ENCODE measurements at regions not wholly inside any gene's neighbourhood (a gene's known extent, or its start where the extent isn't known, plus 50 kb on each side); places are given as distances from the start of the nearest gene placed in this dataset.
A peak's percentile ranks its signal among the peaks of the same experiment; 100 is the strongest.

- no peak overlapping the region for H2AK5ac ChIP-seq (ENCODE audit: low read depth, low read length)
- no peak overlapping the region for H3K4me3 ChIP-seq (ENCODE audit: low read length in 2 of 2)
- no peak overlapping the region for H2AFZ ChIP-seq (ENCODE audit: low read length)
- H3K27me3 ChIP-seq (ENCODE audit: control insufficient read depth in 3 of 3, insufficient read depth in 3 of 3, low read depth in 1 of 3, low read length in 3 of 3): no peaks in the 10 kb centered on the region
- no peak overlapping the region for H4K91ac ChIP-seq (ENCODE audit: low read depth, low read length, poor library complexity)
- H3K18ac ChIP-seq (ENCODE audit: low read length): peak overlapping the region; percentile 15
- no peak for DNase-seq (ENCODE audit: low spot score)
- H3K36me3 ChIP-seq (replicated peaks in 1 of 2; ENCODE audit: control insufficient read depth in 2 of 2, insufficient read depth in 2 of 2, low read length in 2 of 2): no peaks in the 10 kb centered on the region
- no peak overlapping the region for H2BK5ac ChIP-seq (ENCODE audit: low read length)
- no peak overlapping the region for H2BK15ac ChIP-seq (ENCODE audit: low read length)
- peaks cover 0 to 2% of the 10 kb centered on the region in 2 donors for H3K4me1 ChIP-seq (ENCODE audit: control insufficient read depth in 2 of 2, insufficient read depth in 1 of 2, low read depth in 1 of 2, low read length in 2 of 2)
- H3K79me1 ChIP-seq (ENCODE audit: low read depth, low read length): no peaks in the 10 kb centered on the region
- no CpG with 5 or more reads among the region's 4 CpGs for WGBS, 2 donors (ENCODE audit: extremely low coverage in 2 of 2, insufficient read length in 2 of 2, insufficient replicate concordance in 1 of 2)
- H2BK120ac ChIP-seq (ENCODE audit: low read depth, low read length): no peak overlapping the region
- H3K27ac ChIP-seq (replicated peaks; ENCODE audit: low read length): no peak overlapping the region
- H2BK12ac ChIP-seq (ENCODE audit: low read length): no peak overlapping the region
- no peak overlapping the region for H3K4ac ChIP-seq (ENCODE audit: low read length)
- H3K9me3 ChIP-seq (replicated peaks in 1 of 2; ENCODE audit: control insufficient read depth in 2 of 2, insufficient read depth in 1 of 2, low read depth in 1 of 2, low read length in 2 of 2): peaks cover 0 to 7% of the 10 kb centered on the region in 2 donors
- no peak overlapping the region for H3K23ac ChIP-seq (ENCODE audit: low read depth, low read length, poor library complexity)
- H4K8ac ChIP-seq (ENCODE audit: low read depth, low read length): no peak overlapping the region
- H3K4me2 ChIP-seq (ENCODE audit: insufficient read depth, low read length, poor library complexity, severe bottlenecking): no peak overlapping the region
- no peak overlapping the region for H3K9ac ChIP-seq (ENCODE audit: low read depth, low read length, poor library complexity)
- H3K14ac ChIP-seq (ENCODE audit: low read length): peak overlapping the region; percentile 76
Observed at GRCh38 chr9:25427898-25428297, 250.3 kb downstream of the TUSC1 start.

- Histone ChIP-seq H3K27me3 (ENCODE audit: control insufficient read depth in 3 of 3, insufficient read depth in 3 of 3, low read depth in 1 of 3, low read length in 3 of 3) (no peaks in the 10 kb centered on the region), H3K14ac (ENCODE audit: low read length) (peak overlapping the region; percentile 76), H3K9ac (ENCODE audit: low read depth, low read length, poor library complexity) (no peak overlapping the region), H3K9me3 (replicated peaks in 1 of 2; ENCODE audit: control insufficient read depth in 2 of 2, insufficient read depth in 1 of 2, low read depth in 1 of 2, low read length in 2 of 2) (peaks cover 0 to 4% of the 10 kb centered on the region in 2 donors), H3K27ac (replicated peaks; ENCODE audit: low read length) (no peak overlapping the region), H3K4me3 (ENCODE audit: low read length in 2 of 2) (no peak overlapping the region), H3K18ac (ENCODE audit: low read length) (no peak overlapping the region), H2BK120ac (ENCODE audit: low read depth, low read length) (no peak overlapping the region), H3K23ac (ENCODE audit: low read depth, low read length, poor library complexity) (no peak overlapping the region), H4K8ac (ENCODE audit: low read depth, low read length) (no peak overlapping the region), H3K36me3 (replicated peaks in 1 of 2; ENCODE audit: control insufficient read depth in 2 of 2, insufficient read depth in 2 of 2, low read length in 2 of 2) (no peaks in the 10 kb centered on the region), H2AK5ac (ENCODE audit: low read depth, low read length) (no peak overlapping the region), H4K91ac (ENCODE audit: low read depth, low read length, poor library complexity) (no peak overlapping the region), H2BK12ac (ENCODE audit: low read length) (no peak overlapping the region), H2BK5ac (ENCODE audit: low read length) (no peak overlapping the region), H3K79me1 (ENCODE audit: low read depth, low read length) (no peaks in the 10 kb centered on the region), H2BK15ac (ENCODE audit: low read length) (no peak overlapping the region), H3K4me2 (ENCODE audit: insufficient read depth, low read length, poor library complexity, severe bottlenecking) (no peak overlapping the region), H3K4me1 (ENCODE audit: control insufficient read depth in 2 of 2, insufficient read depth in 1 of 2, low read depth in 1 of 2, low read length in 2 of 2) (peaks cover 0 to 2% of the 10 kb centered on the region in 2 donors), H2AFZ (ENCODE audit: low read length) (no peak overlapping the region), H3K4ac (ENCODE audit: low read length) (no peak overlapping the region)
- DNase-seq (ENCODE audit: low spot score): no peak
- no CpG with 5 or more reads among the region's 4 CpGs for WGBS, 2 donors (ENCODE audit: extremely low coverage in 2 of 2, insufficient read length in 2 of 2, insufficient replicate concordance in 1 of 2)
Observed at GRCh38 chr9:25427290-25427689, 251.0 kb downstream of the TUSC1 start.

DNA sequence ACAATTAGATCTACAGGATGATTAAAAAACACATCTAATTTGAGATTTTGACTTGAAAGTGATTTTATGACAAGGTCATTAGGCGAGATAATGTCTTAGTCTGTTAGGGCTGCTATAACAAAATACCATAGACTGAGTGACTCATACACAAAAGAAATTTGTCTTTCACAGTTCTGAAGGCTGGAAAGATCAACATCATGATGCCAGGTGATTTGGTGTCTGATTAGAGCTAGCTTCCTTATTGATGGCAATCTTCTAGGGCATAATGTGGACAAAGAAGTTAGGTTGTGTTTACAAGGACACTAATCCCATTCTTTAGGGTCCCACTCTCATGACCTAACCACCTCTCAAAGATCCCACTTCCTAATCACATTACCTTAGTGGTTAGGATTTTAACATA is 256.7 kb downstream of the TUSC1 start:
- Histone ChIP-seq H3K4me1 (ENCODE audit: control insufficient read depth in 2 of 2, insufficient read depth in 1 of 2, low read depth in 1 of 2, low read length in 2 of 2) (no peaks in the 10 kb centered on the region), H3K4ac (ENCODE audit: low read length) (no peak overlapping the region), H3K4me3 (ENCODE audit: low read length in 2 of 2) (no peak overlapping the region), H3K23ac (ENCODE audit: low read depth, low read length, poor library complexity) (no peak overlapping the region), H2BK5ac (ENCODE audit: low read length) (no peak overlapping the region), H3K9me3 (replicated peaks in 1 of 2; ENCODE audit: control insufficient read depth in 2 of 2, insufficient read depth in 1 of 2, low read depth in 1 of 2, low read length in 2 of 2) (peaks cover 0 to 4% of the 10 kb centered on the region in 2 donors), H4K8ac (ENCODE audit: low read depth, low read length) (no peak overlapping the region), H3K27me3 (ENCODE audit: control insufficient read depth in 3 of 3, insufficient read depth in 3 of 3, low read depth in 1 of 3, low read length in 3 of 3) (no peaks in the 10 kb centered on the region), H2AK5ac (ENCODE audit: low read depth, low read length) (no peak overlapping the region), H4K91ac (ENCODE audit: low read depth, low read length, poor library complexity) (no peak overlapping the region), H2AFZ (ENCODE audit: low read length) (no peak overlapping the region), H3K9ac (ENCODE audit: low read depth, low read length, poor library complexity) (no peak overlapping the region), H3K14ac (ENCODE audit: low read length) (no peak overlapping the region), H3K36me3 (replicated peaks in 1 of 2; ENCODE audit: control insufficient read depth in 2 of 2, insufficient read depth in 2 of 2, low read length in 2 of 2) (no peaks in the 10 kb centered on the region), H3K27ac (replicated peaks; ENCODE audit: low read length) (no peak overlapping the region), H3K18ac (ENCODE audit: low read length) (no peak overlapping the region), H3K4me2 (ENCODE audit: insufficient read depth, low read length, poor library complexity, severe bottlenecking) (no peak overlapping the region), H2BK120ac (ENCODE audit: low read depth, low read length) (no peak overlapping the region), H3K79me1 (ENCODE audit: low read depth, low read length) (no peaks in the 10 kb centered on the region), H2BK15ac (ENCODE audit: low read length) (no peak overlapping the region), H2BK12ac (ENCODE audit: low read length) (no peak overlapping the region)
- DNase-seq (ENCODE audit: low spot score): no peak
- WGBS, 2 donors (ENCODE audit: extremely low coverage in 2 of 2, insufficient read length in 2 of 2, insufficient replicate concordance in 1 of 2): no CpG with 5 or more reads among the region's 1 CpG

DNA sequence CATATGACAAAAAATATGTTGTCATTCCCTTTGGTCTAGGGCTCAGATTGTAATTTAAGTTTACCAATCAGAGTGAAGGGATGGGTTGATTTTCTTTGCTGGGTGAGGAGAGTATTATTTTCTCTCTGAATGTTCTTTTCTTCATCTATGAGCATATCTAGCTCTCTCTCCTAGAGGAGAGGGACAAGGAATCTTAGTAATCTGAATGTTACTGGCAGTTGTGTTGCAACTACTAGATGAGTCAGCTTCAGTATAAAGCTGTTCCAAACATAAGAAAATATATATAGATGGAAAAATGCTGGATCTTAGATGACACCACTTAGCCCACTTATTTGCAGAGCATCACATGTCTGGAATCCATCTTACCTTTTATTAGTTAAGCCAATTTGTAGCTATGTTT is 259.3 kb downstream of the TUSC1 start:
- no peaks in the 10 kb centered on the region for H3K36me3 ChIP-seq (replicated peaks in 1 of 2; ENCODE audit: control insufficient read depth in 2 of 2, insufficient read depth in 2 of 2, low read length in 2 of 2)
- H2BK12ac ChIP-seq (ENCODE audit: low read length): no peak overlapping the region
- H3K23ac ChIP-seq (ENCODE audit: low read depth, low read length, poor library complexity): no peak overlapping the region
- no peak overlapping the region for H3K18ac ChIP-seq (ENCODE audit: low read length)
- no peak overlapping the region for H4K8ac ChIP-seq (ENCODE audit: low read depth, low read length)
- no peak overlapping the region for H4K91ac ChIP-seq (ENCODE audit: low read depth, low read length, poor library complexity)
- H2AK5ac ChIP-seq (ENCODE audit: low read depth, low read length): no peak overlapping the region
- H3K79me1 ChIP-seq (ENCODE audit: low read depth, low read length): no peaks in the 10 kb centered on the region
- H3K27ac ChIP-seq (replicated peaks; ENCODE audit: low read length): no peak overlapping the region
- H3K9me3 ChIP-seq (replicated peaks in 1 of 2; ENCODE audit: control insufficient read depth in 2 of 2, insufficient read depth in 1 of 2, low read depth in 1 of 2, low read length in 2 of 2): no peaks in the 10 kb centered on the region
- no peak overlapping the region for H2BK5ac ChIP-seq (ENCODE audit: low read length)
- no peak overlapping the region for H3K9ac ChIP-seq (ENCODE audit: low read depth, low read length, poor library complexity)
- H3K4ac ChIP-seq (ENCODE audit: low read length): no peak overlapping the region
- no peak overlapping the region for H3K4me3 ChIP-seq (ENCODE audit: low read length in 2 of 2)
- no peak for DNase-seq (ENCODE audit: low spot score)
- no peaks in the 10 kb centered on the region for H3K27me3 ChIP-seq (ENCODE audit: control insufficient read depth in 3 of 3, insufficient read depth in 3 of 3, low read depth in 1 of 3, low read length in 3 of 3)
- no peak overlapping the region for H2BK15ac ChIP-seq (ENCODE audit: low read length)
- H3K14ac ChIP-seq (ENCODE audit: low read length): no peak overlapping the region
- peaks cover 0 to 1% of the 10 kb centered on the region in 2 donors for H3K4me1 ChIP-seq (ENCODE audit: control insufficient read depth in 2 of 2, insufficient read depth in 1 of 2, low read depth in 1 of 2, low read length in 2 of 2)
- H2AFZ ChIP-seq (ENCODE audit: low read length): no peak overlapping the region
- no peak overlapping the region for H3K4me2 ChIP-seq (ENCODE audit: insufficient read depth, low read length, poor library complexity, severe bottlenecking)
- no peak overlapping the region for H2BK120ac ChIP-seq (ENCODE audit: low read depth, low read length)
